Activated T-cell treated with anti-CD3 and anti-CD28 coated beads, Interleukin-2, amount 50 U/mL, for 24 hours (primary cell): ENCODE measurements at regions not wholly inside any gene's neighbourhood (a gene's known extent, or its start where the extent isn't known, plus 50 kb on each side); places are given as distances from the start of the nearest gene placed in this dataset.
"Not testable (repeated sequence)": the region's sequence is repeated elsewhere in the genome, so short reads cannot be mapped to it uniquely, and the experiment has no call there.

Experiments
- DNase-seq: peaks from one replicate; pipeline ENCODE4 v3.0.0-alpha.2; 2020
- H3K27ac Mint-ChIP-seq: 2 replicates; pipeline ENCODE4 v1.8.0; 2020; ENCODE audit warnings: mild to moderate bottlenecking, mixed read lengths
- H3K27me3 Mint-ChIP-seq: 2 replicates; pipeline ENCODE4 v1.8.0; 2020; ENCODE audit warnings: mixed read lengths
- H3K36me3 Mint-ChIP-seq: 2 replicates; pipeline ENCODE4 v1.8.0; 2020; ENCODE audit warnings: low read depth, mixed read lengths
- H3K4me1 Mint-ChIP-seq: 2 replicates; pipeline ENCODE4 v1.8.0; 2020; ENCODE audit warnings: low read depth, mixed read lengths
- H3K4me3 Mint-ChIP-seq: 2 replicates; pipeline ENCODE4 v1.8.0; 2020; ENCODE audit warnings: mild to moderate bottlenecking, moderate library complexity, mixed read lengths
- H3K9me3 Mint-ChIP-seq: 2 replicates; pipeline ENCODE4 v1.8.0; 2020; ENCODE audit warnings: mixed read lengths

DNA sequence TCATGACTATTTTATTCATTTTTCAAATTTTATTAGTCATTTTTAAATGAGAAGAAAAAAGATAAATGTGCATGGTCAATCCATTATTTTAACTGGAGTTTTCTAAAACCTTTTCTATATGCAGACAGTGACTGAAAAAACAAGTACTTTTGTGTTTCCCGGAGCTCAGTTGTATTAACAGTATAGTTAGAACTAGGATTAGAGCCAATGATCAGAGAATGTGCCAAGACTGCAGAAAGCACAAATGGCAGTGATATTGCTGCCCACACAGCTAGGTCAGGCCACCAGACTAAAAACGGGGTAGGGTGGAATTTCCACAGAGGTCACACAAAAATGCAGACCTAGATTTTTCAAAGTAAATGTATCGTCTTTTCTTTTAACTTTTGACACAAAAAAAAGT, 163.1 kb upstream of the GRIK3 start:
- DNase-seq, result no peak
- no peaks in the 10 kb centered on the region for H3K9me3 Mint-ChIP-seq
- no peak overlapping the region for H3K27ac Mint-ChIP-seq
- peaks cover 62% of the 10 kb centered on the region for H3K27me3 Mint-ChIP-seq
- no peaks in the 10 kb centered on the region for H3K4me1 Mint-ChIP-seq
- no peaks in the 10 kb centered on the region for H3K36me3 Mint-ChIP-seq
- no peak overlapping the region for H3K4me3 Mint-ChIP-seq

DNA sequence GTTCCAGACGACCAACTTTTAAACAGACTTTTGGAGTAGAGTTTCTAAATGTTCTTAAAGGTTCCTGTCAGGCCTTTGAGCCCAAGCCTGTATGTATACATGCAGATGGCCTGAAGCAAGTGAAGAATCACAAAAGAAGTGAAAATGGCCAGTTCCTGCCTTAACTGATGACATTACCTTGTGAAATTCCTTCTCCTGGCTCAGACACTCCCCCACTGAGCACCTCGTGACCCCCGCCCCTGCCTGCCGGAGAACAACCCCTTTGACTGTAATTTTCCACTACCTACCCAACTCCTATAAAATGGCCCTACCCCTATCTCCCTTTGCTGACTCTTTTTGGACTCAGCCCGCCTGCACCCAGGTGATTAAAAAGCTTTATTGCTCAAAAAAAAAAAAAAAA, 180.0 kb upstream of the GRIK3 start:
- not testable (repeated sequence) for H3K36me3 Mint-ChIP-seq, H3K4me3 Mint-ChIP-seq, DNase-seq, H3K4me1 Mint-ChIP-seq, H3K9me3 Mint-ChIP-seq, H3K27ac Mint-ChIP-seq
- peaks cover 19% of the 10 kb centered on the region for H3K27me3 Mint-ChIP-seq

DNA sequence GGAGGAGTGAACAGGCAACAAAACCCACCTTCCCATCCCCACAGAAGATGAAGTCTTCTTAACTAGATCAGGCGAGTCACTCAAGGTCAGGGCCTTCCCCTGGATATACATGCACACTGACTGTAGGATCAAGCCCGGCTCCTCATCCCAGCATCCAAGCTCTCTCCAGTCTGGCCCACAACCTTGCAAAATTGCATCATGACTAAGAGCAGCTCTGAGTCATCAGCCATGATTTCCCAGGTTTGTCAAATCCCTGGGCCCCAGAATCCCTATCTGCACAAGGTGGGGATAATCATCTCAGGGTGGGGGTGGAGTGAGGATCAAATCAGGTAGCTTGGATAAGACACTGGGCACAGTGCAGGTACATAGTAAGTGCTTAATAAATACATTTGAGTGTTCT, 199.3 kb upstream of the GRIK3 start:
- Mint-ChIP-seq H3K4me1 (no peaks in the 10 kb centered on the region), H3K9me3 (no peaks in the 10 kb centered on the region), H3K27ac (no peak overlapping the region), H3K27me3 (peaks cover 32% of the 10 kb centered on the region), H3K4me3 (no peak overlapping the region), H3K36me3 (no peaks in the 10 kb centered on the region)
- DNase-seq, result no peak

DNA sequence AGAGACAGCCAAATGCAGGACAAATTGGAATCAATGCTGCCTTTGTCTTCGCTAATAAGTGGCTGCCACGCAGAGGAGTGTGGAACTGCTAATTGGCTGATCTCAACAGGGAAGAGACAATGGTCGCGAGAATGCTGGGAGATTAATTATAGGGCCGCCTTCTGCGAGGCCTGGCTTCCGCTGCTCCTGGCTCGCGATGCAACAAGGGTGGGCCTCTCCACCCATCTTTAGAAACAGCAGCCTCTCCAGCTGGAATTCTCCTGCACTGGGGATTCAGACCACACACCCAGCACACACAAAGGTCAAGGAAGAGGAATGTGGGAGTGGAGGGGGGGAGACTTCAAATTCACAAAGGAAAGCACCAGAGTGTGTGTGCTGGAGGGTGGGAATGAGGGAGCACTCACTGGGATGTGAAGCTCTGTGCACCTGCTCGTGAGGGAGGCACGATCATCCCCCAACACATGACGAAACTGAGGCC, 200.7 kb upstream of the GRIK3 start:
- H3K9me3 Mint-ChIP-seq, result no peaks in the 10 kb centered on the region
- H3K27ac Mint-ChIP-seq, result no peak overlapping the region
- H3K4me1 Mint-ChIP-seq, result no peaks in the 10 kb centered on the region
- no peak overlapping the region for H3K4me3 Mint-ChIP-seq
- no peak for DNase-seq
- H3K27me3 Mint-ChIP-seq, result peaks cover 43% of the 10 kb centered on the region
- H3K36me3 Mint-ChIP-seq, result no peaks in the 10 kb centered on the region

DNA sequence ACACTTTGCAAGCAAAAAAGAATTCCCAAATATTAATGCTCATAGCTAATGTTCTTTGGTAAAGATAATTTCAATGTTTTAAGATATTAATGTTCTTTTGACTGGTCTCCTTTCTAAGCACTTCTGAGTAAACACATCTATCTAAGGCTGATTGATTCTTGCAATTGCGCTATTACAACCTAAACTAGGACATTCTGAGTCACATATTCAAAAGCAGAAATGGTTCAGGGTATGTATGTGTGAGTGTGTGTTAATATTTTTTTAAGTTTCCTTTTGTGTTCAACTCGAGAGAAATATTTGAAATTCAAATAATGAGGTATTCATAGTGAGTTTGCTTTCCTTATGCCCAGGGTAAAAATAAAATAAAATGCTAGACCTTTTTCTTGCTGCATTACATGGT, 203.6 kb upstream of the GRIK3 start:
- peaks cover 52% of the 10 kb centered on the region for H3K27me3 Mint-ChIP-seq
- no peaks in the 10 kb centered on the region for H3K9me3 Mint-ChIP-seq
- no peak overlapping the region for H3K4me3 Mint-ChIP-seq
- H3K36me3 Mint-ChIP-seq, result no peaks in the 10 kb centered on the region
- DNase-seq, result no peak
- no peaks in the 10 kb centered on the region for H3K4me1 Mint-ChIP-seq
- no peak overlapping the region for H3K27ac Mint-ChIP-seq

DNA sequence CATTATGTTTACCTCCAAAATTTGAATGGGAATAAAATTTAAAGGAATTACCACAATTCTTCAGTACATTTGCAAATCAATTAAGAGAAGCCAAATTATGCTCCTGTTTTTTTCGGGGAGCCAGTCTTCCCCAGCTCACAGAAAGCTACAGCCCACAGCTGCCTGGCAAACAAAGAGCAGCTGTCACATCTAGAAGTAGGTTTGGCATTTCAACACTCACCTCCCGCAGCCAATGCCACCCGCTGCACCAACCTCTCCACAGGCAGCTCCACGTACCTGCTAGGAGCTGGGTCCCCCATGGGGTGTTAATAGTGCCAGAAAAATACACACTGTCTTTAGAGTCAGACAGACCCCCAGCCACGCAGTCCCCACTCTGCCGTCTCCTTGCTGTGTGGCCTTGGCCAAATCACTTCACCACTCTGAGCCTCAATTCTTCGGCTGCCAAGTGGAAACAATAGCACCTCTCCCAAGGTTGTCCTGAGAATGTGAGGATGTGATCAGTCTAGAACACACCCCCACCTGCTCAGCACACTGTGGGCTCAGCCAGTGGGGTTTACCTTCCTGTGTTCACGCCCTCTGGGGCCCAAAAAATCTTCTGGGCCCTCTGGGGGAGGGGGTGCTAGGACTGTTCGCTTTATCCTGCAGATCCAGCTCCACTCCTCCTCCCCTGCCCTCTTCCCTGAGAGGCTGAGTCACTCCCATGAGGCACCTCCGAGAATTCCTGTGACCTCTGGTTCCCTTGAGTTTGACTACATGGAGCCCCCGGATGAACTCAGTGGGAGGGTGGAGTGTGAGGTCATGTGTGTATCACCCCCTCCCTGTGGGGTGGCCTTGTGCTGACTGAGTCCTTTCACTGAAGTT, 204.3 kb upstream of the GRIK3 start:
- Mint-ChIP-seq H3K4me3 (no peak overlapping the region), H3K27me3 (peaks cover 49% of the 10 kb centered on the region), H3K4me1 (no peaks in the 10 kb centered on the region), H3K36me3 (no peaks in the 10 kb centered on the region), H3K27ac (no peak overlapping the region), H3K9me3 (no peaks in the 10 kb centered on the region)
- no peak for DNase-seq

DNA sequence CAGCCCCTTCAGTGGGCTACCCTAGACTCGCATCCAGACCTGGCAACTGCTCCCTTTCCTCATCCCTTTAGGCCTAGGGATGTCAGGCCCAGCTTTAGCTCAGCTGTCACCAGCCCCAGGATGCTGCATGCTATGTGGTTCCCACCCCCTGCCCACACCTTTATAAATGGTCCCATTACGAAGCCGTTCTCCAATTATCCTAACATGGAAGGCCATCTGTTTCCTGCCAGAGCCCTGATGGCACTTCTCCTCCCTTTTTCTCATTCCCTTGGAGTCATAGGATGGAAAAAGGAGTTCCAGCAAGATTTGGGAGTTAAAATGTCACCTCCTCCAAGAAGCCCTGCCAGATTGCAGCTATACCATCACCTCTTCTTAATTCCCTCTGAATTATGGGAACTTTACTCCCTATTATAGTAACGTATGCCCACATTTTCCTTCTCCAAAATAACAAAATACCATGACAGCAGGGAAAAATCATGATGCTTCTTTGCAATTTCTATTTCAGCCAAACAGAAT, 205.0 kb upstream of the GRIK3 start:
- H3K36me3 Mint-ChIP-seq, result no peaks in the 10 kb centered on the region
- peaks cover 44% of the 10 kb centered on the region for H3K27me3 Mint-ChIP-seq
- H3K9me3 Mint-ChIP-seq, result no peaks in the 10 kb centered on the region
- H3K27ac Mint-ChIP-seq, result no peak overlapping the region
- no peak overlapping the region for H3K4me3 Mint-ChIP-seq
- no peak for DNase-seq
- H3K4me1 Mint-ChIP-seq, result no peaks in the 10 kb centered on the region

DNA sequence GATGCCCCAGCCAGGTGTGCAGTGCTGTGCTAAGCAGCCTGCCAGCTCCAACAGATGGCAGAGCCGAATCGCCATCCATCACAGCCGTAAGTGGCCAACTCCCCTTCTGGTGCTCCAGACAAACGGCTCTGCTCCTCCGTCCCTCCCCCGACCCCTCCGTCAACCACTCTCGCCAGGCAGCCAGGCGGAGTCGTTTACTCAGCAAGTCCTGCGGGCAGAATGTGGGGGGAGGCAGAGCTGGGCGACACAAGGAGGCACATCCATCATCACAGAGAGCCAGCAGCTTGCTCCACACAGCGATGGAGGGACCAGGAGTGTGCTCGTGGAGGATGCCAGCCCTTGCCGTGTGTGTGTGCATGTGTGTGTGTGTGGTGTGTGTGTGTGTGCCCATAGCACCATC, 206.6 kb upstream of the GRIK3 start:
- H3K9me3 Mint-ChIP-seq, result no peaks in the 10 kb centered on the region
- H3K36me3 Mint-ChIP-seq, result no peaks in the 10 kb centered on the region
- no peak overlapping the region for H3K27ac Mint-ChIP-seq
- peaks cover 37% of the 10 kb centered on the region for H3K27me3 Mint-ChIP-seq
- H3K4me3 Mint-ChIP-seq, result no peak overlapping the region
- H3K4me1 Mint-ChIP-seq, result no peaks in the 10 kb centered on the region
- DNase-seq, result no peak

DNA sequence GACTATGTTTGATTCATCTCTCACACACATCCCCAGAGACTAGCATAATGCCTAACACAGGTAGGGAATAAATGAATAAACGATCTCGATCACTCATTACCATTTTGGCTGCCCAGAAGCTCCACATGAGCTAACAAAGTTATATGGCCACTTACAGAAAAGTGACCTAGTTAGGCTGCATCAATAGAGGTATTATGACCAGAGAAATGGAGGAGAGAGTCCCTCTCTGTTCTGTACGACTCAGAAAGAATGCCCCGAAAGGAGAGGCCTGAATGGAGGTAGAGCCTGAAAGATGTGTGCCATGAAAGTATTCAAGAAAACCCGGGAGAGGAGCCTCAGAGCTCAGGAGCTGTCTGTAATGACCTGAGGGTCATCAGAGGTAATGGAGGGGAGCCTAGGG, 208.2 kb upstream of the GRIK3 start:
- Mint-ChIP-seq H3K27ac (no peak overlapping the region), H3K4me1 (no peaks in the 10 kb centered on the region), H3K36me3 (no peaks in the 10 kb centered on the region), H3K27me3 (peaks cover 27% of the 10 kb centered on the region), H3K4me3 (no peak overlapping the region), H3K9me3 (no peaks in the 10 kb centered on the region)
- DNase-seq, result no peak

DNA sequence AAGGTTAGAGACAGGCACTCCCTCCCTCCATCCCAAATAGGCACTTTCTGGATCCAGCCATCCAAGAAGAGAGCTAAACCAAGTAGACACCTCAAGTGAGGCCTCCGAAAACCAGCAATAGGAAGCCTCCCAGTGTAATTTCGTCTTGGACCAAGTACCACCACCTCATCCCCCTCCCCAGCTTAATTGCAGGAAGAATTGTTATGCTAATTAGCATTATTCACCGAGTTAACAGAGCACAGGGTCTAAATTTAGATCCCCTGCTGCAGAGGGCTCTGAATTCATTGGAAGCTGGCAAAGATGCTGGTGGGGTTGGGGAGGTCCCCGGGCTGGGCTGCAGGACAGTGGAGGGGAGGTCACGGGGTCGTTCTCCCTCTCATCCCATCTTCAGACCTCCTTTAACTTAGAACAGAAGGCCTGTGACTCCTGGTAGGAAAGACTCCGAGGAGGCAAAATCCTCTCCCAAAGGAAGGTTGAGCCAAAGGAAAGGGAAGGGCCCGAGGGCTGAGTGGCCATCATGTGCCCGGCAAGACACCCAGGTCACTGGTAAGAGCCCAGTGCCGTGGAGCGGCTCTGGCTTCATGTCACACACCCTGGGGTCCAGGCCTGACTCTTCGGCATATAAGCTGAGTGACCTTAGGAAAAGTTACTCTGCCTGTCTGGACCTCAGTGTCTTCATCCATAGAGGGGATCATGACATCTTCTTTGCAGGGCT, 209.2 kb upstream of the GRIK3 start:
- H3K9me3 Mint-ChIP-seq, result no peaks in the 10 kb centered on the region

DNA sequence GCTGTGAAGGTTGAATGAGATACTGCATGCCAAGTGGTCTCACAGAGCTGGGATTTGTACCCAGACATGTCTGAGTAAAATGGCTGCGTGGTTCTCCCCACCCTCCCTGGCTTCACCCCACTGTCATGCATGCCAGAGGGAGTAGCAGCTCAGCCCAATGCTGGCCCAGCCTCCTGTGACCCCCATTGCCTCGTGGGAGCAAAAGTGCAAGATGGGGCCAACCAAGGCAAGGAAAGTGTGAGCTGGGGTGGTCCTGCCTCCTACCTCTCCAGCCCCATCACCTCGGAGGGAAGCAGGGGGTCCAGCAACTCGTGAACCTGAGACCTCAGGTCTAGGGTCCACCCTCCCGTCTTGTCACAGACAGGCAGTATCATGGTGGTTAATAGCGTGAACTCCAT, 209.8 kb upstream of the GRIK3 start:
- peaks cover 26% of the 10 kb centered on the region for H3K27me3 Mint-ChIP-seq
- H3K4me3 Mint-ChIP-seq, result no peak overlapping the region
- H3K4me1 Mint-ChIP-seq, result no peaks in the 10 kb centered on the region
- no peaks in the 10 kb centered on the region for H3K9me3 Mint-ChIP-seq
- H3K27ac Mint-ChIP-seq, result no peak overlapping the region
- DNase-seq, result no peak
- no peaks in the 10 kb centered on the region for H3K36me3 Mint-ChIP-seq

More for the DNA sequence above, 209.2 kb upstream of the GRIK3 start:
- Mint-ChIP-seq H3K36me3 (no peaks in the 10 kb centered on the region), H3K4me1 (no peaks in the 10 kb centered on the region), H3K27ac (no peak overlapping the region), H3K4me3 (no peak overlapping the region), H3K27me3 (peaks cover 28% of the 10 kb centered on the region)
- no peak for DNase-seq

DNA sequence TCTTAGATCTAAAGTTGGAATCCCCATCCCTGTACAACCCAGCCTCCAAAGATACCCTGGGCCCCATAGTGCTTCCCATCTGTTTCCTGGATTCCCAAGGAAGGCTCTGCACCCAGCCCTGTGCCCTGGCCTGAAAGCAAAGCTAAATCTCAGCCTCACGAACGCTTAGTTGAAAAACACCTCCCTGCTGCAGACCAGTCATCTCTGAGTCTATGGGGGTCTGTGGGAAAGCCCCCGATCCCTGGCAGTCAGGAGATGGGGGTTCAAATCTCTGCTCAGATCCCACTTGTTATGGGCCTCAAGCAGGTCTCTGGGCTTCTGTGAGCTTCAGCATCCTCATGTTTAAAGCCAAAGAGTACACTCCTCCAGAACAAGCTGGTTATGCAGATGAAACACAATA, 210.5 kb upstream of the GRIK3 start:
- no peak overlapping the region for H3K27ac Mint-ChIP-seq
- peaks cover 23% of the 10 kb centered on the region for H3K27me3 Mint-ChIP-seq
- H3K9me3 Mint-ChIP-seq, result no peaks in the 10 kb centered on the region
- H3K4me3 Mint-ChIP-seq, result no peak overlapping the region
- H3K4me1 Mint-ChIP-seq, result no peaks in the 10 kb centered on the region
- no peaks in the 10 kb centered on the region for H3K36me3 Mint-ChIP-seq
- no peak for DNase-seq

DNA sequence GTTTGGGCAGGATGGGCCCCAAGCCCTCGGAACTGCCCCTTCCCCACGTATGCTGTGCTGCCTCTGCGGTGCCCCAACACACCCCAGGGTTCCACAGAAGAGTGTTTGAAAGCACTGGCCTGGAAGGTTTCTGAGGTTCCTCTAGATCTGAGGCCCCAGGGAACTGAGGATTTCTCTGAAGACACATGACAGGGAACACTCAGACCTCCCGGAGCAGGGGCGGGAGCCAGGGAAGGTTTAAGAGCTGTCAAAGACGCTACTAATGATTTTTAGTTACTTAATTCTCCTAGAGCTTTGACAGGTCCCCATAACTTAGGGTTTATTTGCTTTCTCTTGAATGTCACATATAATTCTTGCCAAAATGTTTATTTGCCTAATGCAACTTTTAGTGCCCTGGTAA, 212.3 kb upstream of the GRIK3 start:
- Mint-ChIP-seq H3K4me3 (no peak overlapping the region), H3K9me3 (no peaks in the 10 kb centered on the region)

DNA sequence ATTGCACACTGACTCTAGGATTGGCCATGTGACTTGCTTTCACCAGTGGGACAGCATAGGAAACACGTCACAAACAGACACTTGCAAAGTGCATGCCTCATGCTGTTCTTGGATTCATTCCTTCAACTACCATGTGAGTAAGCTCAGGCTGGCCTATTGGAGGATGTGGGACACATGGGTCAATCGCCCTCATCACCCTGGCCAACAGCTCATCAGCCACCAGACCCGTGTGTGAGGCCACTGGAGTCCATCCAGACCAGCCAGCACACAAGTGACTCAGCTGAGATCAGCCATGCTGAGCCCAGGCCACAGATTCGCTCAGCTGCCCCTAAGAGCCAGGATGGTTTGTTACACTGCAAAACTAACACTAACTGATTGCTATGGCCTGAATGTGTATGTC, 216.1 kb upstream of the GRIK3 start:
- H3K4me3 Mint-ChIP-seq, result no peak overlapping the region
- H3K27ac Mint-ChIP-seq, result no peak overlapping the region
- no peaks in the 10 kb centered on the region for H3K36me3 Mint-ChIP-seq
- H3K9me3 Mint-ChIP-seq, result no peaks in the 10 kb centered on the region
- peaks cover 33% of the 10 kb centered on the region for H3K27me3 Mint-ChIP-seq
- no peaks in the 10 kb centered on the region for H3K4me1 Mint-ChIP-seq
- no peak for DNase-seq

More for the DNA sequence above, 212.3 kb upstream of the GRIK3 start:
- H3K36me3 Mint-ChIP-seq, result no peaks in the 10 kb centered on the region
- no peak for DNase-seq
- peaks cover 20% of the 10 kb centered on the region for H3K27me3 Mint-ChIP-seq
- H3K27ac Mint-ChIP-seq, result no peak overlapping the region
- no peaks in the 10 kb centered on the region for H3K4me1 Mint-ChIP-seq
